H1 (cell line): ENCODE measurements at regions not wholly inside any gene's neighbourhood (a gene's known extent, or its start where the extent isn't known, plus 50 kb on each side); places are given as distances from the start of the nearest gene placed in this dataset.

Source experiments
- CTCF ChIA-PET: fragments of 300-600 bp; sonication (Branson Sonifier 250); formaldehyde crosslinking; loops from one replicate; lab custom pipeline; 2021; ENCODE audit not compliant: partially characterized antibody; lab: Charles Lee
- POLR2A ChIA-PET: fragments of 300-600 bp; sonication (Branson Sonifier 250); formaldehyde crosslinking; loops from one replicate; lab custom pipeline; 2021; ENCODE audit warnings: inconsistent platforms; ENCODE audit not compliant: partially characterized antibody; lab: Charles Lee
- DNase-seq, 2 experiments: peaks; one replicate each; pipeline versions ENCODE4 v3.0.0 to v3.0.0-alpha.2; 2010 to 2022; ENCODE audit warnings: low spot score in 2 of 2, low read depth in 1 of 2, mixed read lengths in 1 of 2
- FAIRE-seq: peaks from 2 replicates; lab custom pipeline; 2011; peaks lifted over from hg19 to GRCh38; lab: Jason Lieb, UNC
- H2AFZ ChIP-seq: 2 replicates; pipeline ENCODE4 v1.8.1; 2012; ENCODE audit warnings: low read length, inconsistent platforms
- H2AK5ac ChIP-seq: 2 replicates; pipeline ENCODE4 v1.6.1; 2013; ENCODE audit warnings: low read depth, low read length
- H2BK120ac ChIP-seq: replicated peaks from 2 replicates; pipeline ENCODE3; 2013; ENCODE audit warnings: low read depth, low read length, inconsistent platforms
- H2BK12ac ChIP-seq: 2 replicates; pipeline ENCODE4 v1.6.1; 2013; ENCODE audit warnings: low read depth, low read length
- H2BK15ac ChIP-seq: 2 replicates; pipeline ENCODE4 v1.6.1; 2013; ENCODE audit warnings: low read length
- H2BK20ac ChIP-seq: 2 replicates; pipeline ENCODE4 v1.6.1; 2013; ENCODE audit warnings: low read length
- H2BK5ac ChIP-seq: 2 replicates; pipeline ENCODE4 v1.6.1; 2013; ENCODE audit warnings: low read depth, low read length
- H3K14ac ChIP-seq: 2 replicates; pipeline ENCODE4 v1.6.1; 2013; ENCODE audit warnings: inconsistent platforms; ENCODE audit not compliant: insufficient read length
- H3K18ac ChIP-seq: 2 replicates; pipeline ENCODE4 v1.6.1; 2013; ENCODE audit warnings: low read length; ENCODE audit errors: extremely low read depth
- H3K23ac ChIP-seq: 2 replicates; pipeline ENCODE4 v1.6.1; 2013; ENCODE audit warnings: inconsistent platforms; ENCODE audit not compliant: insufficient read length
- H3K23me2 ChIP-seq: 2 replicates; pipeline ENCODE4 v1.6.1; 2013; ENCODE audit warnings: low read depth, low read length
- H3K27ac ChIP-seq: 2 replicates; pipeline ENCODE4 v1.6.1; 2011; ENCODE audit warnings: low read depth, low read length, inconsistent platforms
- H3K27me3 ChIP-seq, 4 experiments: replicated peaks in 1 of 4; 1 replicate in 1 of 4; 2 replicates in 3 of 4; pipeline versions ENCODE4 v1.6.1 to v1.8.1; 2011 to 2013; ENCODE audit warnings: low read length in 3 of 4, mild to moderate bottlenecking in 3 of 4, inconsistent platforms in 2 of 4, mixed read lengths in 2 of 4, moderate library complexity in 1 of 4; ENCODE audit not compliant: control insufficient read depth in 3 of 4, insufficient read depth in 3 of 4; ENCODE audit errors: extremely low read depth in 1 of 4
- H3K36me3 ChIP-seq, 4 experiments: 2 replicates each; pipeline versions ENCODE4 v1.6.1 to v1.8.1; 2011 to 2013; ENCODE audit warnings: mild to moderate bottlenecking in 4 of 4, low read length in 3 of 4, moderate library complexity in 2 of 4, control low read depth in 1 of 4, inconsistent platforms in 1 of 4; ENCODE audit not compliant: insufficient read depth in 4 of 4, control insufficient read depth in 2 of 4
- H3K4ac ChIP-seq: replicated peaks from 2 replicates; pipeline ENCODE3; 2013; ENCODE audit warnings: low read length, low read depth, mixed read lengths, inconsistent platforms; ENCODE audit not compliant: insufficient read length
- H3K4me1 ChIP-seq, 4 experiments: replicated peaks in 1 of 4; 1 replicate in 1 of 4; 2 replicates in 3 of 4; pipeline versions ENCODE4 v1.6.1 to v1.8.1; 2011 to 2013; ENCODE audit warnings: low read length in 3 of 4, inconsistent platforms in 2 of 4, mixed read lengths in 1 of 4; ENCODE audit not compliant: insufficient read depth in 4 of 4, control insufficient read depth in 3 of 4
- H3K4me2 ChIP-seq, 2 experiments: 2 replicates each; pipeline versions ENCODE4 v1.6.1 to v1.8.1; 2011 to 2013; ENCODE audit warnings: low read depth in 2 of 2, low read length in 2 of 2, control low read depth in 1 of 2, inconsistent platforms in 1 of 2, mild to moderate bottlenecking in 1 of 2; ENCODE audit not compliant: insufficient read depth in 1 of 2
- H3K4me3 ChIP-seq, 4 experiments: fragments of 200-600, 300-600 bp in 1 of 4; sonication (generic), shearing (Covaris generic), sonication (Bioruptor Twin) in 1 of 4; 2 replicates each; pipeline versions ENCODE4 v1.5.1 to v1.8.1; 2011 to 2016; ENCODE audit warnings: low read length in 4 of 4, low read depth in 3 of 4, control low read depth in 2 of 4, inconsistent platforms in 2 of 4, mild to moderate bottlenecking in 2 of 4, mixed read lengths in 1 of 4, moderate library complexity in 1 of 4; ENCODE audit not compliant: insufficient read depth in 2 of 4; ENCODE audit errors: extremely low read depth in 1 of 4
- H3K56ac ChIP-seq: replicated peaks from 2 replicates; pipeline ENCODE3; 2013; ENCODE audit warnings: low read depth, mild to moderate bottlenecking, mixed read lengths, low read length, inconsistent platforms; ENCODE audit not compliant: insufficient read length
- H3K79me1 ChIP-seq: 2 replicates; pipeline ENCODE4 v1.6.1; 2013; ENCODE audit warnings: low read depth, low read length, control low read depth
- H3K79me2 ChIP-seq, 2 experiments: 2 replicates each; pipeline versions ENCODE4 v1.6.1 to v1.8.1; 2012 to 2013; ENCODE audit warnings: low read length in 2 of 2, mild to moderate bottlenecking in 2 of 2, inconsistent platforms in 1 of 2; ENCODE audit not compliant: insufficient read depth in 2 of 2, control insufficient read depth in 1 of 2
- H3K9ac ChIP-seq, 4 experiments: replicated peaks in 1 of 4; 1 replicate in 1 of 4; 2 replicates in 3 of 4; pipeline versions ENCODE4 v1.6.1 to v1.8.1; 2011 to 2013; ENCODE audit warnings: low read depth in 3 of 4, low read length in 3 of 4, control low read depth in 2 of 4, mild to moderate bottlenecking in 2 of 4, moderate library complexity in 2 of 4, inconsistent platforms in 1 of 4; ENCODE audit errors: extremely low read depth in 1 of 4
- H3K9me3 ChIP-seq, 2 experiments: 2 replicates each; pipeline versions ENCODE4 v1.6.1 to v1.8.1; 2012 to 2013; ENCODE audit warnings: mild to moderate bottlenecking in 2 of 2, moderate library complexity in 2 of 2, control low read depth in 1 of 2, inconsistent platforms in 1 of 2, low read depth in 1 of 2, low read length in 1 of 2, mixed read lengths in 1 of 2; ENCODE audit not compliant: insufficient read depth in 2 of 2
- H4K20me1 ChIP-seq, 2 experiments: replicated peaks in 1 of 2; 2 replicates each; pipeline versions ENCODE3 to v1.8.1; 2011 to 2013; ENCODE audit warnings: inconsistent platforms in 2 of 2, low read length in 2 of 2, mild to moderate bottlenecking in 1 of 2; ENCODE audit not compliant: insufficient read depth in 2 of 2, control insufficient read depth in 1 of 2
- H4K5ac ChIP-seq: 2 replicates; pipeline ENCODE4 v1.6.1; 2013; ENCODE audit warnings: low read length, low read depth, mixed read lengths, inconsistent platforms; ENCODE audit not compliant: insufficient read length
- H4K8ac ChIP-seq: 2 replicates; pipeline ENCODE4 v1.8.0; 2013; ENCODE audit warnings: mild to moderate bottlenecking, moderate library complexity, low read length, inconsistent platforms; ENCODE audit not compliant: insufficient read depth; ENCODE audit errors: extremely low read depth
- H4K91ac ChIP-seq: replicated peaks from 2 replicates; pipeline ENCODE3; 2013; ENCODE audit warnings: low read length, mixed read lengths, inconsistent platforms; ENCODE audit not compliant: insufficient read length
- CHD1 ChIP-seq: IDR thresholded peaks from 2 replicates; pipeline ENCODE4 v1.6.1; 2012; ENCODE audit warnings: low read depth, low read length, improper control_type of control experiment
- CREB1 ChIP-seq: IDR thresholded peaks from 2 replicates; pipeline ENCODE4 v1.6.1; 2012; ENCODE audit warnings: inconsistent platforms
- KDM1A ChIP-seq: fragments of 200-600, 300-600 bp; sonication (generic); IDR thresholded peaks from 2 replicates; pipeline ENCODE4 v1.7.1; 2016; ENCODE audit warnings: mild to moderate bottlenecking, low read length, borderline replicate concordance
- WGBS, 2 experiments: shearing (Covaris generic) in 1 of 2; methylation state at CpG; one replicate each; pipeline versions ENCODE4 v1.1.6 to v1.1.7; 2013 to 2015; ENCODE audit warnings: low lambda C conversion rate in 2 of 2, mixed read lengths in 2 of 2, inconsistent platforms in 1 of 2, low coverage in 1 of 2, missing lambda C conversion rate in 1 of 2; ENCODE audit not compliant: insufficient replicate concordance in 2 of 2, insufficient coverage in 1 of 2, insufficient read length in 1 of 2; ENCODE audit errors: extremely low coverage in 1 of 2, missing lambda C conversion rate in 1 of 2; 5-methylcytosine and 5-hydroxymethylcytosine counted together

DNA sequence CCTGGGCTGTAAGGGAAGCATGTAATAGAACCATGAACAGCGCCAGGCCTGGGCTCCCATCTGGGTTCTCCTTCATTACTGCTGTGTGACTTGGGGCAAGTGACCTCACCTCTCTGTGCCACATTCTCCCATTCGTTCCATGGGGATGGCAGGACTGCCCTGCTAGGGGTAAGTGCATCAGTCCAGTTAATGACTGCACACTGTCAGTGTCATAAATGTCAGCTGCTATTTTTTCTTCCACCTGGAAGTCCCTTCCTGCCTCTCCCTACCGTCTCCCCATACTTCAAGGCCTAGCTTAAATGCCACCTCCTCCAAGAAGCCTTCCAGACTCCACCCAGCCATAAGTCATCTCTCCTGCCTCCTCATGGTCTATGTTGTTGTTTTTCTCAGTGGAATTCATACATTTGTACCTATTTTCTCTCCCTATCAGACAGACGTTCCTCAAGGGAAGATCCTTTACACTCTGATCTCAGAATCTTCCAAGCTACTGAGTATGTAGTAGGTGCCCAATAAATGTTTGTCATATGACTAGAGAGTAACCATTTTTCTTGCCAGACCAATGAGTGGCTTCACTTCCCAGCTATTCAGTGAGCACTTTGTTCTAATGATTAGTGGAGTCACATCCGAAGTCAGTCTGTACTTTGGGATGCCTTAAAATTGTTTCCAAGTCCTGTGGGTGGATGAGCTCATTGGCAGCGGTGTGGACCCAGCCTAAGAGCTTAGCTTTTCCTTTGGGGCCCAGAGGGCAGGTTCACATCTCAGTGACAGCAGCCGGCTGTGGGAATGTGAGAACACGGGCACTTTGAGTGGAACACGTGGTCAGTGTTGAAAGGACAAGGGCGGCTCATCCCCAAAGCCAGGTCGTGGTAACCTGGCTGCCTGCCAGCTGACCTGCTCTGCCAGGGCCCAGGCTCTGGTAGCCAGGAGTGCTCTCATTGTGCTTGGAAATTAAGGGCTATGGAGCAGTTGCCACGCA is 147.5 kb upstream of the GSE1 start:
- no peak overlapping the region for H2BK12ac ChIP-seq
- H2BK120ac ChIP-seq: no peak overlapping the region
- FAIRE-seq (no peak), DNase-seq (no peak)
- H3K14ac ChIP-seq: no peak overlapping the region
- no peak overlapping the region for H3K27ac ChIP-seq
- H3K9me3 ChIP-seq: no peaks in the 10 kb centered on the region
- peaks cover 3 to 21% (median 16%) of the 10 kb centered on the region in 4 experiments for H3K4me1 ChIP-seq
- H2AFZ ChIP-seq: no peak overlapping the region
- ChIA-PET POLR2A (no interaction called here), CTCF (interaction anchor here (0.6 to 15.1 kb wide), 24 partner anchors 8 to 513 kb away, joined by 3 to 277 read pairs (median 4); no protein-coding TSS in a partner anchor)
- TF ChIP-seq CREB1: no peak
- no peak for TF ChIP-seq CHD1
- TF ChIP-seq KDM1A: 0 out of 2 replicates have a peak, but pooled peaks have one; percentile 13
- H2BK5ac ChIP-seq: no peak overlapping the region
- H4K8ac ChIP-seq: no peak overlapping the region
- no peaks in the 10 kb centered on the region for H3K79me2 ChIP-seq
- 91% methylated on average over 12 of the region's 12 CpGs; no CpG with 5 or more reads in 1 of the 2 experiments for WGBS, 2 experiments
- H3K23ac ChIP-seq: no peak overlapping the region
- H3K23me2 ChIP-seq: peaks cover 7% of the 10 kb centered on the region
- no peaks in the 10 kb centered on the region for H3K36me3 ChIP-seq
- peaks cover 4 to 5% of the 10 kb centered on the region in 2 experiments for H4K20me1 ChIP-seq
- H4K91ac ChIP-seq: no peak overlapping the region
- 0 out of 2 replicates have a peak overlapping the region, but pooled peaks have one; percentile 24 for H2AK5ac ChIP-seq
- no peak overlapping the region for H3K4me2 ChIP-seq
- H3K79me1 ChIP-seq: no peaks in the 10 kb centered on the region
- H3K4me3 ChIP-seq: no peak overlapping the region
- no peak overlapping the region for H3K18ac ChIP-seq
- H3K27me3 ChIP-seq: peaks cover 5 to 40% (median 24%) of the 10 kb centered on the region in 4 experiments; a peak in 6 of 7 replicates
- no peak overlapping the region for H4K5ac ChIP-seq
- no peak overlapping the region for H2BK15ac ChIP-seq
- H2BK20ac ChIP-seq: no peak overlapping the region
- no peak overlapping the region for H3K56ac ChIP-seq
- no peak overlapping the region for H3K4ac ChIP-seq
- H3K9ac ChIP-seq: no peak overlapping the region
